ENCODE measurements at regions not wholly inside any gene's neighbourhood (a gene's known extent, or its start where the extent isn't known, plus 50 kb on each side); places are given as distances from the start of the nearest gene placed in this dataset.

GRCh38 chr10:128936392-128936791 lies 530.6 kb upstream of the MGMT start:
- no peak for DNase-seq (ENCODE audit: low read depth)

GRCh38 chr10:128938558-128938957 lies 528.5 kb upstream of the MGMT start:
- DNase-seq (ENCODE audit: low read depth): no peak

GRCh38 chr10:128940081-128940480 lies 527.0 kb upstream of the MGMT start:
- no peak for DNase-seq (ENCODE audit: low read depth)

GRCh38 chr10:128943111-128943510 lies 523.9 kb upstream of the MGMT start:
- no peak for DNase-seq (ENCODE audit: low read depth)

GRCh38 chr10:128945398-128945797 lies 521.6 kb upstream of the MGMT start:
- DNase-seq (ENCODE audit: low read depth): no peak

- no peak for DNase-seq (ENCODE audit: low read depth)
Observed at GRCh38 chr10:128950159-128950915, 516.7 kb upstream of the MGMT start.

- DNase-seq (ENCODE audit: low read depth): no peak
Observed at GRCh38 chr10:128950916-128951275, 516.1 kb upstream of the MGMT start.

- DNase-seq (ENCODE audit: low read depth): no peak
Observed at GRCh38 chr10:128952856-128953255, 514.2 kb upstream of the MGMT start.

DNA sequence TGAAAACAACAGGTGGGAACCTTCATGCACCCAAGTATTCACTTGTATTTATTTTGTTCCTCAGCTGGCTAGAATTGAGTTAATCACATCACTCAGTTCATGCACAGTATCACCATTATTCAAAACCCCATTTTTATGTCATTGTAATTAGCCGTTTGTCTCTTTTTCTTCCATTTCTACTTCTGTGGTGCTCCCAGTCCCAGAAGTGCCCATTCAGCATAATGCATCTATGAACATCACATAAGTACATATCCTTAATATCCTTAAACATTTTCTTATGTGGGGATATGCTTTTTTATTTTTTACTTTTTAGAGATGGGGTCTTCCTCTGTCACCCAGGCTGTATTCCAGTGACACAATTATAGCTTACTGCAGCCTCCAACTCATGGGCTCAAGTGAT lies 510.9 kb upstream of the MGMT start:
- DNase-seq (ENCODE audit: low read depth): no peak

- DNase-seq (ENCODE audit: low read depth): no peak
Observed at GRCh38 chr10:128957221-128957620, 509.8 kb upstream of the MGMT start.

- DNase-seq (ENCODE audit: low read depth): no peak
Observed at GRCh38 chr10:128958834-128959690, 508.0 kb upstream of the MGMT start.

GRCh38 chr10:128959746-128960145 lies 507.3 kb upstream of the MGMT start:
- DNase-seq (ENCODE audit: low read depth): no peak

DNA sequence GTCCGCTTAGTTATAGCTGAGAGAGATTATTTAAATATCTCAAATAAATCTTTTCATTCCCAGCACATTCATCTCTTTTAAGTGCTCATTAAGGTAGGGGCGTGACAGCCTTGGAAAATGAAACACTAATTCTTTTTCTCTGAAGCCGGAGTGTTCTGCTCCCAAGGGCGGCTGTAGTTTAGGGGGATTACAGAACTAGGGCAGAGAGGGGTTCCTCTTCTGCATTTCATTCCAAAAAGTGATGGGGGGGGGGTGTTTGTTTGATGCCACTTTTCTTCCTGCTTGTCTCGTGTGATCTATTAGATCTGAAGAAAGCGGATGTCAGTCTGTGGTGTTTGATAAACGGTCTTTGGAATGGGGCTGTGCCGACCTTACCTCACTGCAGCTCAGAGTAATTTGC lies 506.5 kb upstream of the MGMT start:
- no peak for DNase-seq (ENCODE audit: low read depth)

DNA sequence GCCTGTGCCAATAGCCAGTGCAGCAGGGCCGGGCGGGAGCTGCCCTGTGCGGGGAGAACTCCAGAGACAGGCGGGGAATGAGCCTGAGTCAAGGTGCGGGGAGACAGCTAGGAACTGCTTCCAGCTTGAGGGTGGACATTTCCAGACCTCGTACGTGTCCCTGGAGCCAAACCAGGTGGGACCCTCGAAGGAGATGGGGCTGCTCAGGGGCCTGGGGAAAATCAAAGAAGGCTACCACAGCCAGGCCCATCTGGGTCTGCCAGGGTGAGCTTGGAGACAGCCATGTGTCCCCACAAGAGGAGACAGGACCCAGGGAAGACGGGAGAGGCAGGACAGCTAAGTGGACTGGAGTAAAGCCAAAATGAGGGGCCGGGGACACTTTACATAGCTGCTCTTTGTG lies 504.9 kb upstream of the MGMT start:
- no peak for DNase-seq (ENCODE audit: low read depth)

DNA sequence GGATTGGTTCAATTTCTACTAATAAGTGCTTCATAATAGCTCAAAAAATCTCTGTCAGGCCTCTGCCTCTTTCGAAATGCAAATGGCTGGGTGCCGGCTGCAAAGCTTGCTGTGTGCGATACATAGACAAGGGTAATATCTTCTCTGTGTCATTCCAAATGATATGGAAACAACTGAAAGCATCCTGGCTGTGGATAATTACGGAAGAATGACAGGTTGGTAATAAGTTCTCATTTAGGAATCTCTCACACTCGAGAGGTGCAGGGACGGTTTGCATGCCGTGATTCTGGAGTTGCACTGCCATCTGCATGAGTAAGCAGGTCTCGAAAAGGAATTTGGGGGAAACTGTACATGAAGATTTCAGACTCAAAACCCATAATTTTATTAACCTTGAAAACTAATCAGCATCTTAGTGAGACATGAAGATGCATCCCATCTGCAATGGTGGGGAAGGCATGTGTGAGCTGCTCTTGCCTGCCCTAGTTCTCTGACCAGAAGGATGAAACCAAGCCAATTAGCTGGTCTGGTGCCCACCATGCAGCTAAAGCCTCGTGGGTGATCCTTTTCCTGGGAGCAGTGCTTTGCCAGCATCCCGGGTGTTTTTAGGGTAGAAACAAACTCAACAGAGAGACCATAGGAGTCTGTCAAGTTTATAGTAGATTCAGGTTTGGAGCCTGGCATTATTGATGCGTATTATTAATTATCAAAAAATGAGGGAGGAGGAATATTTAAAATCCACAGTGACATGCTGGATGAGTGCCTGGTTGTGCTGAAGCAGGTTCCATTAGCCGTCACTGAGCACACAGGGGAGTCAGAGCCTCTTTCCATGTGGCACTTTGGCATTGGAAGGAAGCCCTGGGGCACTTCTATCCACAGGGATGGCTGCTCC lies 503.6 kb upstream of the MGMT start:
- no peak for DNase-seq (ENCODE audit: low read depth)

DNA sequence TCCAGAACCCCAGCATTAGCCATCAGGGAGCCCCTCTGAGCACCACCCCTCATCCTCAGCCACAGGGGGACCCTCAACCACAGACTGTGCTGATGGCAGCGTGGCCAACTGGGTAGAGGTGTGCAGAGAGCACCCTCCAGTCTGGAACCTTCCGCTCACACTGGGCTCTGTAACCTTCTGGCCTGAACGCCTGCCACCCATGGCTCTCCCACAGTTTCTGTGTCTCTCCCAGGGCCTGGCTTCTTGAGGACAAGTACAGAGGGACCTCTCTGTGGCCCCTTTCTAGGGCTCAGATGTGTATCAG lies 503.0 kb upstream of the MGMT start:
- no peak for DNase-seq (ENCODE audit: low read depth)

- DNase-seq (ENCODE audit: low read depth): no peak
Observed at GRCh38 chr10:128967980-128968756, 498.9 kb upstream of the MGMT start.

DNA sequence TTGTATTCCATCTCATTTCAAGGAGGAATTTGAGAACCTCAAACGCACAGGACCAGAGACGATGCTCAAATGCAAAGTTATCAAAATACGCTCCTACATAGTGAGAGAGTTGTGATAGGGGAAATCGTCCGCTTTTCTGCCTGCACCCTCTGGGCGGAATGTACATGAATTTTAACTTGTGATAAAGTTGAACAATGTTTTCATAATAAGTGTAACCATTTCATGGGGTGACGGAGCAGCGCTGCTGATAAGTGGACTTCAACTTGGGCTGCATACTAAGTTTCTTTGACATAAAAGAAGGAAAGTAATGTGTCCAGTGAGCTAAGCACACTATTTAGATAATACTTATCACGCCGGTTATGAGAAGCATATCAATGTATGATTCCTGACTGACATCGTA lies 497.5 kb upstream of the MGMT start:
- DNase-seq (ENCODE audit: low read depth): no peak

DNA sequence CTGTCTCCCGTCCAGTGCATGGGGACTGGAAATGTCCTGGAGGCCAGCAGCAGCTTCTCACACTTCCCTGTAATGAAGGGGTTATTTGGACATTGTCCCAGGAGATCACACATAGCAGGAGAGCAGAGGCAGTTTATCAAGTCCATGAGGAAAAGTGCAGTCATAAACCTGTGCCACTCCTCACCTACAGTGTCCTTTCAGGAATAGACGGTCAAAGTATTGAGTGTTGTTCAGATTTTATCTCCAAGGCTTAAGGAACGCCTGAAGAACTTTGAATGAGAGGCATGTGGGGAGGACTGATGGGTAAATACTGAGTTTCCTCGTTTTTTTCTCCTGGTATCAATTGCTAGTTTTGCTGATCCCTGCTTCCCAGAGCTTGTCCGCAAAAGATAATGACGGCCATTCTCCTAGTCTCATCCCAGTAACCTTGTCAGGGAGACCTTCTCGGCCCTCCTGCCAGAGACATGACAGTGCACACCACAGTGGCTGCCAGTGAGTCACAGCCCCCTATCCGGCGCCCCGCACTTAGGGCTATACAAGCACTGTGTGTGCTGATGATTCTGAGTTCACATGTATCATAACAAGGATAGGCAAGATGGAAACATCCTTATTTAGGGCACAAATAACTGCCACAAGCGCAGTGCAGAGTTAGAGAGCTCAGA lies 495.5 kb upstream of the MGMT start:
- DNase-seq (ENCODE audit: low read depth): no peak

- no peak for DNase-seq (ENCODE audit: low read depth)
Observed at GRCh38 chr10:128972036-128972405, 495.0 kb upstream of the MGMT start.

DNA sequence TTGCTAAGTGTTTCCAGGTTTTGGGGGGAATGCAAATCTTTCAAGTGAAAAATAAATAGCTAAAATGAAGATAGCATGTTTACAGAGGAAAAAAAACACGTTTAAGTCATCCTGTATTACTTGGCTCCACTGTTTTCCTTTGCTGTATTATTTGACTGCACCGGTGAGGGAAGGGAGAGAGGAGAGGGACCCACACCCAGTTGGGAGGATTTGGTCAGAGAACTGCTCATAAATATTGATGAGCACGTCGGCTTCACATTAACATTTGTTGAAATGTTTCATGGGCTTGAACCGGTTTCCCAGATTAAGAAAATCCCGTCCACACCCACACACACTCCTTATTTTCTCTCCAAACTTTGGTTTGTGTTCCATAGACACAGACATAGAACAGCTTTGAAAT lies 493.8 kb upstream of the MGMT start:
- DNase-seq (ENCODE audit: low read depth): no peak

GRCh38 chr10:128976856-128977255 lies 490.2 kb upstream of the MGMT start:
- DNase-seq (ENCODE audit: low read depth): no peak

Measured in stimulated activated CD8-positive, alpha-beta memory T cell treated with anti-CD3 and anti-CD28 coated beads, Interleukin-15, amount 100 ng/mL, for 24 hours (primary cell).